HCT116 (cell line): ENCODE measurements at regions not wholly inside any gene's neighbourhood (a gene's known extent, or its start where the extent isn't known, plus 50 kb on each side); places are given as distances from the start of the nearest gene placed in this dataset.
A peak's percentile ranks its signal among the peaks of the same experiment; 100 is the strongest.

Source experiments
- ATAC-seq: fragments of 200-7000 bp; cut with Tn5 transposase; 2 replicates; pipeline ENCODE4 v1.9.1; 2020; ENCODE audit warnings: mild to moderate bottlenecking, moderate library complexity
- BruUV-seq: library from RNA; stranded (reverse); fragments of 400-500 nt; replicated peaks from 2 replicates; lab custom pipeline; 2021; lab: Mats Ljungman, UMichigan
- CTCF ChIA-PET: fragments of 300-600 bp; sonication (Branson Sonifier 250); formaldehyde crosslinking; loops from one replicate; lab custom pipeline; 2021; ENCODE audit warnings: antibody characterized with exemption; lab: Charles Lee
- POLR2A ChIA-PET: fragments of 300-600, 350-600 bp; sonication (Branson Sonifier 250); formaldehyde crosslinking; loops from one replicate; lab custom pipeline; 2021; ENCODE audit warnings: antibody characterized with exemption; lab: Charles Lee
- RAD21 ChIA-PET, 2 experiments: fragments of 300-600 bp; sonication (Branson Sonifier 250); formaldehyde crosslinking; loops; one replicate each; lab custom pipeline; 2023; ENCODE audit warnings: low total read pairs in 2 of 2; ENCODE audit not compliant: uncharacterized antibody in 2 of 2, unreplicated experiment in 2 of 2, low non-redundant PET in 1 of 2; lab: Charles Lee
- DNase-seq: peaks from one replicate; pipeline ENCODE4 v3.0.0-alpha.2; 2010; ENCODE audit warnings: low read depth, low spot score
- H2AFZ ChIP-seq: fragments of 200-600 bp; shearing (Covaris generic), sonication (generic); 2 replicates; pipeline ENCODE4 v1.6.1; 2017; ENCODE audit warnings: low read depth, mixed run types, mixed read lengths, antibody characterized with exemption, low read length; ENCODE audit not compliant: poor library complexity, severe bottlenecking
- H3K27ac ChIP-seq: 2 replicates; pipeline ENCODE4 v1.5.1; 2012; ENCODE audit warnings: low read depth, low read length
- H3K27me3 ChIP-seq: fragments of 200-600 bp; sonication (generic); 2 replicates; pipeline ENCODE4 v1.6.1; 2016; ENCODE audit warnings: mixed run types, low read length, mixed read lengths; ENCODE audit not compliant: insufficient read depth
- H3K36me3 ChIP-seq, 2 experiments: fragments of 200-500 bp in 1 of 2; fragments of 200-600 bp in 1 of 2; sonication (Bioruptor generic) in 1 of 2; sonication (generic) in 1 of 2; 2 replicates each; pipeline versions ENCODE4 v1.5.1 to v1.6.1; 2014 to 2016; ENCODE audit warnings: low read length in 2 of 2, inconsistent platforms in 1 of 2, mixed read lengths in 1 of 2, mixed run types in 1 of 2; ENCODE audit not compliant: insufficient read depth in 2 of 2, control insufficient read depth in 1 of 2
- H3K4me1 ChIP-seq, 2 experiments: fragments of 200-600 bp in 1 of 2; sonication (generic) in 1 of 2; 2 replicates each; pipeline versions ENCODE4 v1.5.1 to v1.6.1; 2012 to 2017; ENCODE audit warnings: low read length in 2 of 2, inconsistent platforms in 1 of 2, mild to moderate bottlenecking in 1 of 2, mixed read lengths in 1 of 2, mixed run types in 1 of 2, moderate library complexity in 1 of 2; ENCODE audit not compliant: insufficient read depth in 2 of 2, control insufficient read depth in 1 of 2
- H3K4me2 ChIP-seq: fragments of 200-600 bp; sonication (generic); 2 replicates; pipeline ENCODE4 v1.6.1; 2017; ENCODE audit warnings: mixed run types, low read length, mixed read lengths
- H3K4me3 ChIP-seq, 2 experiments: fragments of 200-600 bp in 1 of 2; sonication (generic) in 1 of 2; replicated peaks in 1 of 2; 2 replicates each; pipeline ENCODE4 v1.5.1; 2011 to 2016; ENCODE audit warnings: low read length in 2 of 2, control low read depth in 1 of 2, low read depth in 1 of 2, mild to moderate bottlenecking in 1 of 2, mixed read lengths in 1 of 2, mixed run types in 1 of 2
- H3K79me2 ChIP-seq: fragments of 200-600 bp; sonication (generic); 2 replicates; pipeline ENCODE4 v1.6.1; 2017; ENCODE audit warnings: mild to moderate bottlenecking, mixed run types, low read length, moderate library complexity, mixed read lengths; ENCODE audit not compliant: insufficient read depth
- H3K9ac ChIP-seq: fragments of 200-600 bp; sonication (generic); 2 replicates; pipeline ENCODE4 v1.6.1; 2016; ENCODE audit warnings: low read length, mixed read lengths
- H3K9me2 ChIP-seq: fragments of 200-600 bp; sonication (generic), shearing (Covaris generic); 2 replicates; pipeline ENCODE4 v1.6.1; 2017; ENCODE audit warnings: mixed run types, mild to moderate bottlenecking, moderate library complexity; ENCODE audit not compliant: insufficient read depth
- H3K9me3 ChIP-seq, 2 experiments: fragments of 200-500 bp in 1 of 2; fragments of 200-600 bp in 1 of 2; sonication (Bioruptor generic) in 1 of 2; sonication (generic) in 1 of 2; 2 replicates each; pipeline ENCODE4 v1.6.1; 2014 to 2017; ENCODE audit warnings: low read length in 2 of 2, mixed read lengths in 2 of 2, inconsistent platforms in 1 of 2, low read depth in 1 of 2, mild to moderate bottlenecking in 1 of 2, mixed run types in 1 of 2, moderate library complexity in 1 of 2; ENCODE audit not compliant: control insufficient read depth in 1 of 2, insufficient read depth in 1 of 2
- H4K20me1 ChIP-seq: fragments of 200-600 bp; sonication (generic), shearing (Covaris generic); 2 replicates; pipeline ENCODE4 v1.6.1; 2017; ENCODE audit warnings: mixed run types, mild to moderate bottlenecking, moderate library complexity; ENCODE audit not compliant: insufficient read depth
- JUND ChIP-seq: IDR thresholded peaks from 2 replicates; pipeline ENCODE4 v1.6.1; 2012
- RAD21 ChIP-seq: IDR thresholded peaks from 2 replicates; pipeline ENCODE4 v1.6.1; 2012; ENCODE audit warnings: low read depth, mild to moderate bottlenecking
- ZBTB33 ChIP-seq: IDR thresholded peaks from 2 replicates; pipeline ENCODE4 v1.6.1; 2011; ENCODE audit warnings: mild to moderate bottlenecking, low read length, moderate library complexity; ENCODE audit not compliant: insufficient replicate concordance; ENCODE audit errors: extremely low read depth
- intact Hi-C: fragments of 100-400 bp; cut with micrococcal nuclease; formaldehyde crosslinking; loops from 2 replicates; pipeline ENCODE4 v1.10.0; 2022
- TF ChIP-seq, protein P1 (sequence below), 3 experiments: fragments of 200-600 bp in 1 of 3; sonication (generic) in 1 of 3; IDR thresholded peaks in 2 of 3; conservative IDR thresholded peaks in 1 of 3; 2 replicates each; pipeline ENCODE4 v1.5.1; 2012 to 2017; ENCODE audit warnings: low read depth in 2 of 3, low read length in 2 of 3, antibody characterized with exemption in 1 of 3, borderline replicate concordance in 1 of 3, control low read depth in 1 of 3, mild to moderate bottlenecking in 1 of 3, mixed read lengths in 1 of 3, mixed run types in 1 of 3, moderate library complexity in 1 of 3; ENCODE audit not compliant: insufficient read depth in 1 of 3

GRCh38 chr3:5798809-5799208 lies 611.3 kb downstream of the EDEM1 start (continued):
- no peak for TF ChIP-seq ZBTB33
- TF ChIP-seq, all 23 proteins: peak for 5

DNA sequence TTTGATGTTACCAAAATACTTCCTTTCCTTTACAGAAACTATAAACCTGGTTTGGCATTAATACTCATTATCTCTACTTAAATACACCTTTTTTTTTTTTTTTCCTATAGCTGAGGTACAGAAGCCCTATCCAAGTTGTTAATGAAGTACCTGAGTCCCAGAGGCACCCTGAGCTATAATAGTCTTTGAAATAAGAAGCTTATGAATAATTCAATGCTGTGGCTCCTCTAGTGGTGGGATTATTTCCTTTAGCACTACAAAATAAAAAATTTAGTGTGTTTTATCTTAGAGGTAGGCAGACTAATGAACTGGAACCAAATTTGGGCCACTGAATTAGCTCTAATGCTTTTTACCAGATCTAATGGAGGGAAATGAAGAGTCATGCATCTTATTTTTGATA lies 611.9 kb downstream of the EDEM1 start:
- H3K4me3 ChIP-seq, result no peak overlapping the region
- H3K4me2 ChIP-seq, result no peak overlapping the region
- intact Hi-C loops, result loop anchor here (5.0 to 10.0 kb wide), 2 partner anchors 235 to 492 kb away; no protein-coding TSS in a partner anchor
- DNase-seq, result no peak
- no peak overlapping the region for H3K27ac ChIP-seq
- H2AFZ ChIP-seq, result no peak overlapping the region
- H3K9me3 ChIP-seq, result no peaks in the 10 kb centered on the region
- H3K79me2 ChIP-seq, result no peaks in the 10 kb centered on the region
- CTCF ChIA-PET, result interaction anchor here (0.9 to 1.6 kb wide), 5 partner anchors 10 to 379 kb away, joined by 3 to 5 read pairs (median 3); no protein-coding TSS in a partner anchor
- ATAC-seq, result peak; percentile 44; the same call in 1 of the 2 replicates
- BruUV-seq, result no TSS peak
- H3K9me2 ChIP-seq, result no peaks in the 10 kb centered on the region
- H3K9ac ChIP-seq, result no peak overlapping the region
- H3K36me3 ChIP-seq, result no peaks in the 10 kb centered on the region
- H4K20me1 ChIP-seq, result no peaks in the 10 kb centered on the region
- POLR2A ChIA-PET, result no interaction called here
- no peaks in the 10 kb centered on the region for H3K27me3 ChIP-seq
- H3K4me1 ChIP-seq, result peaks cover 3 to 8% of the 10 kb centered on the region in 2 experiments; a peak in 2 of 4 replicates
- RAD21 ChIA-PET, result no interaction called here
- TF ChIP-seq JUND (no peak), RAD21 (peak; percentile 31; the same call in 1 of the 2 replicates)
- TF ChIP-seq, protein P1, sequence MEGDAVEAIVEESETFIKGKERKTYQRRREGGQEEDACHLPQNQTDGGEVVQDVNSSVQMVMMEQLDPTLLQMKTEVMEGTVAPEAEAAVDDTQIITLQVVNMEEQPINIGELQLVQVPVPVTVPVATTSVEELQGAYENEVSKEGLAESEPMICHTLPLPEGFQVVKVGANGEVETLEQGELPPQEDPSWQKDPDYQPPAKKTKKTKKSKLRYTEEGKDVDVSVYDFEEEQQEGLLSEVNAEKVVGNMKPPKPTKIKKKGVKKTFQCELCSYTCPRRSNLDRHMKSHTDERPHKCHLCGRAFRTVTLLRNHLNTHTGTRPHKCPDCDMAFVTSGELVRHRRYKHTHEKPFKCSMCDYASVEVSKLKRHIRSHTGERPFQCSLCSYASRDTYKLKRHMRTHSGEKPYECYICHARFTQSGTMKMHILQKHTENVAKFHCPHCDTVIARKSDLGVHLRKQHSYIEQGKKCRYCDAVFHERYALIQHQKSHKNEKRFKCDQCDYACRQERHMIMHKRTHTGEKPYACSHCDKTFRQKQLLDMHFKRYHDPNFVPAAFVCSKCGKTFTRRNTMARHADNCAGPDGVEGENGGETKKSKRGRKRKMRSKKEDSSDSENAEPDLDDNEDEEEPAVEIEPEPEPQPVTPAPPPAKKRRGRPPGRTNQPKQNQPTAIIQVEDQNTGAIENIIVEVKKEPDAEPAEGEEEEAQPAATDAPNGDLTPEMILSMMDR (IDR thresholded peaks at IDR 0.05 in 2 of 3, conservative IDR thresholded peaks at IDR 0.05 in 1 of 3; ENCODE audit: borderline replicate concordance in 1 of 3, insufficient read depth in 1 of 3, low read depth in 2 of 3, low read length in 2 of 3), result peak; percentile 15 to 53 (median 24); a peak in 3 of 6 replicates
